Chondrocyte (in vitro differentiated cells): ENCODE measurements at regions not wholly inside any gene's neighbourhood (a gene's known extent, or its start where the extent isn't known, plus 50 kb on each side); places are given as distances from the start of the nearest gene placed in this dataset.

ENCODE experiments used
- DNase-seq: peaks from one replicate; pipeline ENCODE4 v3.0.0; 2021; ENCODE audit warnings: mixed read lengths, low spot score
- H3K27ac Mint-ChIP-seq: one replicate; pipeline ENCODE4 v1.8.0; 2021; ENCODE audit warnings: mild to moderate bottlenecking, moderate library complexity, mixed read lengths; ENCODE audit not compliant: unreplicated experiment
- H3K27me3 Mint-ChIP-seq: 2 replicates; pipeline ENCODE4 v1.8.0; 2021; ENCODE audit warnings: low read depth, mixed read lengths
- H3K36me3 Mint-ChIP-seq: 2 replicates; pipeline ENCODE4 v1.8.0; 2021; ENCODE audit warnings: low read depth, mixed read lengths
- H3K4me1 Mint-ChIP-seq: 2 replicates; pipeline ENCODE4 v1.8.0; 2021; ENCODE audit warnings: low read depth, mild to moderate bottlenecking, mixed read lengths
- H3K4me3 Mint-ChIP-seq: one replicate; pipeline ENCODE4 v1.8.0; 2021; ENCODE audit warnings: mild to moderate bottlenecking, moderate library complexity, mixed read lengths; ENCODE audit not compliant: unreplicated experiment
- H3K9me3 Mint-ChIP-seq: 2 replicates; pipeline ENCODE4 v1.8.0; 2021; ENCODE audit warnings: low read depth, mixed read lengths
- TF ChIP-seq, protein P1 (sequence below): fragments of 200-600 bp; sonication (generic); IDR thresholded peaks from 2 replicates; pipeline ENCODE4 v1.5.0; 2021; ENCODE audit warnings: antibody characterized with exemption, mild to moderate bottlenecking, moderate library complexity

GRCh38 chr1:112778137-112778536 is 63.0 kb upstream of the PPM1J start:
- Mint-ChIP-seq H3K27ac (no peak overlapping the region), H3K36me3 (peaks cover 2% of the 10 kb centered on the region), H3K4me1 (no peaks in the 10 kb centered on the region), H3K27me3 (peaks cover 3% of the 10 kb centered on the region), H3K9me3 (no peaks in the 10 kb centered on the region), H3K4me3 (no peak overlapping the region)
- TF ChIP-seq, protein P1, sequence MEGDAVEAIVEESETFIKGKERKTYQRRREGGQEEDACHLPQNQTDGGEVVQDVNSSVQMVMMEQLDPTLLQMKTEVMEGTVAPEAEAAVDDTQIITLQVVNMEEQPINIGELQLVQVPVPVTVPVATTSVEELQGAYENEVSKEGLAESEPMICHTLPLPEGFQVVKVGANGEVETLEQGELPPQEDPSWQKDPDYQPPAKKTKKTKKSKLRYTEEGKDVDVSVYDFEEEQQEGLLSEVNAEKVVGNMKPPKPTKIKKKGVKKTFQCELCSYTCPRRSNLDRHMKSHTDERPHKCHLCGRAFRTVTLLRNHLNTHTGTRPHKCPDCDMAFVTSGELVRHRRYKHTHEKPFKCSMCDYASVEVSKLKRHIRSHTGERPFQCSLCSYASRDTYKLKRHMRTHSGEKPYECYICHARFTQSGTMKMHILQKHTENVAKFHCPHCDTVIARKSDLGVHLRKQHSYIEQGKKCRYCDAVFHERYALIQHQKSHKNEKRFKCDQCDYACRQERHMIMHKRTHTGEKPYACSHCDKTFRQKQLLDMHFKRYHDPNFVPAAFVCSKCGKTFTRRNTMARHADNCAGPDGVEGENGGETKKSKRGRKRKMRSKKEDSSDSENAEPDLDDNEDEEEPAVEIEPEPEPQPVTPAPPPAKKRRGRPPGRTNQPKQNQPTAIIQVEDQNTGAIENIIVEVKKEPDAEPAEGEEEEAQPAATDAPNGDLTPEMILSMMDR: no peak
- DNase-seq: no peak

DNA sequence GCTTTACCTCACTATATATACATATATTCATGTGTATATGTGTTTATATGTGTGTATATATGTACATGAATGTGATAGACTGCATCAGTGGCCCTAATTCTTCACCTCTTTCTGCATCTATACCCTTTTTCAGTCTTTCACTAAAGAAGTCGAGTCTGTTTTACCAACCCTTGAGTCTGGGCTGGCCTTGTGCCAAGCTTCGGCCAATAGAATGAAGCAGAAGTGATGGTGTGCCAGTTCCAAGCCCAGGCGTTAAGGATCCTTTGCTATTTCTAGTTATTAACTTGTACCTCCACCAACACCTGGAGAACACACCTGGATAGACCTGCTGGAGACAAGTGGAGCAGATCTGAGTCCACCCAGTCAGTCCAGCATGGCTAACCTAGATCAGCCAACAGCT is 61.6 kb upstream of the PPM1J start:
- no peaks in the 10 kb centered on the region for H3K36me3 Mint-ChIP-seq
- no peaks in the 10 kb centered on the region for H3K9me3 Mint-ChIP-seq
- H3K4me1 Mint-ChIP-seq: no peaks in the 10 kb centered on the region
- TF ChIP-seq, protein P1: no peak
- no peak overlapping the region for H3K4me3 Mint-ChIP-seq
- no peak overlapping the region for H3K27ac Mint-ChIP-seq
- peaks cover 5% of the 10 kb centered on the region for H3K27me3 Mint-ChIP-seq
- DNase-seq: no peak

DNA sequence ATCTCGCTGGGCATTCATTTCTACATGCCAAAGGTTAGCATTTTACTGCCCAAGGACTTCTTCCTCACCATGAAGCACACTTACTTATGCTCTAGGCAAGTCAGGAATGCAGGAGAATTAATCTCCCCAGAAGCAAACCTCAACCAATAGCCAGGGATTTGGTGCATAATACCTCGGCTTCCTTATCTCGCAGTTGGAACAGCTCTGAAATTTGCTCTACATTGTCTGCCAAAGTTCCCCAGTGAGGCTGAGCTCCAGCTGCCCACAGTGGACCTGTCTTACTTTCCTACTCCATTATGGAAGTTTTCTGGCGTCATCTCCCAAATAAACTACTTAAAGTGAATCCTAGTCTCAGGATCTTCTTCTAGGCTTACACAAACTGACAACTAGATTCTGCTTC is 57.6 kb upstream of the PPM1J start:
- H3K4me3 Mint-ChIP-seq: no peak overlapping the region
- H3K4me1 Mint-ChIP-seq: no peaks in the 10 kb centered on the region
- TF ChIP-seq, protein P1: no peak
- H3K9me3 Mint-ChIP-seq: no peaks in the 10 kb centered on the region
- H3K36me3 Mint-ChIP-seq: no peaks in the 10 kb centered on the region
- peaks cover 11% of the 10 kb centered on the region for H3K27me3 Mint-ChIP-seq
- DNase-seq: no peak
- H3K27ac Mint-ChIP-seq: no peak overlapping the region

DNA sequence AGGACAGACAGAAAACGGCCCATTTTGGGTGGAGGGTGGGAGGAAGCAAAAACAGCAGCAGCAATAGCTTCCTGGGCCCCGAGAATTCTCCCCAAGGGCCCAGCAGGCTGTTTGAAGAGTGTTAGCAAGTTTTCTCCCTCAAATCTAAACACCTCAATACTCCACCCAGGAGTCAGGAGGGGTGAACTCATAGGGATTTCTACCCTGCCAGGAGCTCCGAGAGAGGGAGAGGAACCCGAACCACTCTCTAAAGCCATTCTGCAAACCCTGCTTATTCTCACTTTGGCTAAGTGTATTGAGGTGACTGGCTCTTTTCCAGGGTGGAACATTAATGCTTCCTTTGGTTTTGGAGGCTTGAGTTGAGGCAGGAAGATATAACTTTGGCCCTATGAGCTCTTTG is 55.6 kb upstream of the PPM1J start:
- no peaks in the 10 kb centered on the region for H3K36me3 Mint-ChIP-seq

GRCh38 chr1:112769611-112770010 is 54.5 kb upstream of the PPM1J start:
- no peak for DNase-seq
- H3K4me1 Mint-ChIP-seq: no peaks in the 10 kb centered on the region
- H3K27me3 Mint-ChIP-seq: peaks cover 17% of the 10 kb centered on the region
- no peaks in the 10 kb centered on the region for H3K9me3 Mint-ChIP-seq
- TF ChIP-seq, protein P1: no peak
- no peak overlapping the region for H3K4me3 Mint-ChIP-seq
- H3K36me3 Mint-ChIP-seq: no peaks in the 10 kb centered on the region
- H3K27ac Mint-ChIP-seq: no peak overlapping the region

More for the DNA sequence above, 55.6 kb upstream of the PPM1J start:
- H3K27me3 Mint-ChIP-seq: peaks cover 16% of the 10 kb centered on the region
- TF ChIP-seq, protein P1: no peak
- H3K4me3 Mint-ChIP-seq: no peak overlapping the region
- DNase-seq: no peak
- H3K4me1 Mint-ChIP-seq: no peaks in the 10 kb centered on the region
- H3K9me3 Mint-ChIP-seq: no peaks in the 10 kb centered on the region
- no peak overlapping the region for H3K27ac Mint-ChIP-seq
